Stimulated activated CD8-positive, alpha-beta memory T cell treated with anti-CD3 and anti-CD28 coated beads, Interleukin-7, amount 100 ng/mL, for 48 hours (primary cell): ENCODE measurements at regions not wholly inside any gene's neighbourhood (a gene's known extent, or its start where the extent isn't known, plus 50 kb on each side); places are given as distances from the start of the nearest gene placed in this dataset.

ENCODE experiments used
- DNase-seq, 2 donors: peaks; one replicate each; pipeline ENCODE4 v3.0.0-alpha.2; 2020; ENCODE audit warnings: low read depth in 1 of 2; ENCODE audit errors: extremely low read depth in 1 of 2

DNA sequence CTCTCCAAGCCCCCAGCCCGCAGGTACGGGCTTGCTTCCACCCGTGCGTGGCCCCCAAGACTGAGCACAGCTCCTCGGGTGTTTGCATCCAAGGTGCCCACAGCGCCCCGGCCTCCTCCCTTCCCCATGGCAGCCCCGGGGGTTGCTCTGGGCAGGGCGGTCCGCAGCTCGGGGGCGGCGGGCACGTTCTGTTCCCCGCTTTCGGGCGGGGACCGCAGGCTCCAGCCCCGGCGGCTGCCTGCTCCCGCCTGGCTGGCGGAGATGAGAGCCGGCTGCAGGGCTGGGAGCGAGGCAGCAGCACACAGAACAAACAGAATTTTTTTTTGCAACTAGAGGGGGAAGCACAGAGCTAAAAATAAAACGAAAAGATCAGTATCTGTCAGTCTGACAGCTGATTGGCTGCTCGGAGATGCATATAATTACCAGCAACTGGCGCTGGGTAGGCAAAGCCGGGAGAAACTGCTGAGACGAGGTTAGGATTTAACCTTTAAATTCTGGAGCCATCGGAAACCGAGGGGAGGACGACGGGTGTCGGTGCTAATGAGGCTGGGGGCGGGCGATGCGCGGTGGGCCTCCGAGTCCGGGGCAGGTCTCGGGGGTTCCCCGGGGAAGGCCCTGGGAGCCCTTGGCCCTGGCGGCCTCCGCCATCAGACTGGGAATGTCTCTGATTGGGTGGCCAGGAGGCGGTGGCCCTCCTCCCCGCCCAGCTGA lies 142.7 kb upstream of the IER5L start:
- no peak for DNase-seq

DNA sequence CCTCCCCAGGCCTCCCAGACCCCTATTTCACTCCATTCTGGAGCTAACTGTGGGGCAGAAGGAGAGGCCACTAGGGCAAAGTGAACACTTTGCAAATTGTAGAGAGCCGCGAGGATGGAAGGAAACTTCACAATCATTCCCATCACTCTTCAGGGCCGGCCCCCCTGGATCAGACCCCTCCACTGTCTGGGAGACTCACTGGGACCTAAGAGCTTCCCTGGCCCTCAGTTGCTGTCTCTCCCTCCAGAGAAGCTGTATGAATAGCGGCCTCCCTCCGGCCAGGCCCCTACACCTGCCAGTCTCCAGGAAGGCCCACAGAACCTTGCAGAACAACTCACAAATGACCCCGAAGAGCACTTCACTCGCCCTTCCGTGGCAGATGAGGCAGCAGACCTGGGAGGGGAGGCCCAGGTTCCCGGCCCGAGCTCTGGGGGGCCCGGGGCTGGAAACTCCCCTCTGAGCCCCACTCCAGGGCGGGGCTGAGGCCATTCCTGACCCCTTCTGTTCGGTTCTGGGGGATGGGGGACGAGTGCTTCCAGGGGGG lies 141.9 kb upstream of the IER5L start:
- DNase-seq = no peak

DNA sequence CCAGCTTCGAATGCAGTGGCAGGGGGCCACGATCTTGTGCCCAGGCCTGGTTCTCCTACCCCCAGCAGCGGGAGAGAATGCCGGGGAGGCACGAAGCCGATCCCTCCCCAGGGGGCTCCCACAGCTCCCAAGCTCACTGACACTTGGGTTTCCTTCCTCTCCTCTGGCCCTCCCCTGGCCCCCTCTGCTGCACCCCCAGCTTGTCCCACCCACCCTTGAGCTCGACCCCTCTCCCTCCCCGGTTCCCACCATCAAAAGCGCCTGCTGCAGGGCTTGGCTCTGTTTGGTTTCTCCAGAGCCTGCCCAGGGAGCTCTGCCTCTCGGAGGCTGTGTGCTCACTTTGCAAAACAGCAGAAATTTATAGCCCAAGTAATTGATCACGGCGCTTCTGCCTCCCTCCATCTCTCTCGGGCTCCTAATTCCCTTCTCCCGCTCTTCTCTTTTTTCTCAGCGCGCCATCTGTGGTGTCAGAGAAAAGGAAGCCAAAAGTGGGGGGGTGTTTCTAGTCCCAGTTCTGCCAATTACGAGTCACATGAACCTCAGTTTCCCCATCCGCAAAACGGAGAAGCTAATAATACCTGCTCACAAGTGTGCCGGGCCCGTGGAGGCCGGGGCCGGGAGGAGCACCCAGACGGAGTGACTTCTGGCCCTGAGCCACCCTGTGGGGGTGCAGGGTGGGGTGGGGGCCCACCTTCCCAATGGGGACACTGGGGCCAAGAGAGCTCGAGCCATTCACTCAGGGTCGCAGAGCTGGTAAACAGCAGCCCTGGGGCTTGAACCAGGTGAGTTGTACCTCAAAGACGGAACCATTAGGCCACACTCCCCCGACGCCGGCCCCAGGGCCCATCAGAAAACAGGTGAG lies 141.2 kb upstream of the IER5L start:
- no peak for DNase-seq

DNA sequence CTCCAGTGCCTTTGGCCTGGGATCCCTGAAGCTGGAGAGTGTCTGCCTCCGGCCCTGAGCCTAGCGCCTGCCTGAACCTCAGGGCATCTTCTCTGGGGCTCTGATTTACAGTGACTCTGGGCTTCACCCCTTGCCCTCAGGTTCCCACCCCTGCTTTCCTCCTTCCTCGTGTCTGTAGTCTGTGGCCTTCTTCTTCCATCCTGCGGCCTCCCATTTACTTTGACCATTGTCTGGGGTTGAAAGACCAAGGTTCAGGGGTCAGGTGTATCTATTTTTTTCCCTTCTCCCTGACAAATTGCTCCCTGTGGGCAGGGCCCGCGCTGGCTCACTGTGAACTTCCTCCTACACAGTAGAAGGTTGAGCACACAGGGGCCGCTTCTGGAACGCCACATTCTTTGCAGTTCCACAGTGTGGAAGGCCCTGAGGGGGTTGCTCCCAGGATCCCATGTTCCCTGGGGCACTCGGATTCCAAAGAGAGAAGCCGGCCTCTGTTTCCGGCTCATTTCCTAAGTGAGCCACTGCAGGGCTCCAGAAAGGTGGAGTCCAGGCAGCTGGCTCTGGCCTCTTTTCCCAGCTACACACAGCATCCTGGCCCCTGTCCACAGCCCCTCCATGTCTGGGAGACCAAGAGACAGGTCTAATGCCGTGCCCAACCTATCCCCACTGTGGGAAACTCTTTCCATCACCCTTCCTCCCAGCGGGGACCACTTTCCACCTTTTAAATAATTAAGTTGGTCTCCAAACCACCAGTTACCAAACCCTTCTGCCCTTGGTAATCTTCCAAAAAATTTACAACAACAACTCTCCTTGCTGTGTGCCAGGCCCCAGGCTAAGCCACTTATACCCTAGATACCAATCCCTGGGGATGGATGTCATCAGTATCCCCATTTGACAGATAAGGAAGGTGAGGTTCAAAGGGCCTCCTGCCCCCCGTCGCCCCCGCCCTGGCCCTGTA lies 140.3 kb upstream of the IER5L start:
- no peak for DNase-seq

DNA sequence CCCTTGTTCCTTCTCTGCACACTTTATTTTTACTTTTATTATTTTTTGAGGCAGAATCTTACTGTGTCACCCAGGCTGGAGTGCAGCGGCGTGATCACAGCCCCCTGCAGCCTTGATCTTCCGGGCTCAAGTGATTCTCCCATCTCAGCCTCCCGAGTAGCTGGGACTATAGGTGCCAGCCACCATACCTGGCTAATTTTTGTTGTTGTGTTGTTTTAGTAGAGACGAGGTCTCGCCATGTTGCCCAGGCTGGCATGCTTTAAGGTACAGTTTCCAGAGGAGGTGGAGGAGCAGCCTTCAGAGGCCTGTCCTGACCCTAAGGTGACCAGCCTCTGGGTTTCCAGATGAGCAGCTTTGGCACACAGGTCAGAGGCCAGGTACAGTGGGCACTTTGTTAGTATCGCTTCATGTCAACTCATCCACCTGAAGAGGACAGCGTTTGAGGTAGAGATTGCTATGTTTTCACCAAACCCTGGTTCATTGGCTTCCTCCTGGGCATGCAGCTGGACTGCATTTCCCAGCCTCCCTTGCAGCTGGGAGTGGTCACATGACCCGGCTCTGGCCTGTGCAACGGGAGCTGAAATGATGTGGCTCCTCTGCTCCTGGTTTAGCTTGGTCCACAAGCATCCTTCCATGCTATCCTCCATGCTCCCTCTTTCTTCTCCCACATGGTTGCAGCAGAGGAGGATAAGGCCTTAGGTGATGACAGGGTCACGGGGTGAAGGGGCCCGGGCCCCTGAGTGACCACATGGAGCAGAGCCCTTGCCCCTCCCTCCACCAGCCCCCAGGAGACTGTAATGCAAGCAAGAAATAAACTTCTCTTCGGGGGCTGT lies 139.3 kb upstream of the IER5L start:
- DNase-seq = no peak

DNA sequence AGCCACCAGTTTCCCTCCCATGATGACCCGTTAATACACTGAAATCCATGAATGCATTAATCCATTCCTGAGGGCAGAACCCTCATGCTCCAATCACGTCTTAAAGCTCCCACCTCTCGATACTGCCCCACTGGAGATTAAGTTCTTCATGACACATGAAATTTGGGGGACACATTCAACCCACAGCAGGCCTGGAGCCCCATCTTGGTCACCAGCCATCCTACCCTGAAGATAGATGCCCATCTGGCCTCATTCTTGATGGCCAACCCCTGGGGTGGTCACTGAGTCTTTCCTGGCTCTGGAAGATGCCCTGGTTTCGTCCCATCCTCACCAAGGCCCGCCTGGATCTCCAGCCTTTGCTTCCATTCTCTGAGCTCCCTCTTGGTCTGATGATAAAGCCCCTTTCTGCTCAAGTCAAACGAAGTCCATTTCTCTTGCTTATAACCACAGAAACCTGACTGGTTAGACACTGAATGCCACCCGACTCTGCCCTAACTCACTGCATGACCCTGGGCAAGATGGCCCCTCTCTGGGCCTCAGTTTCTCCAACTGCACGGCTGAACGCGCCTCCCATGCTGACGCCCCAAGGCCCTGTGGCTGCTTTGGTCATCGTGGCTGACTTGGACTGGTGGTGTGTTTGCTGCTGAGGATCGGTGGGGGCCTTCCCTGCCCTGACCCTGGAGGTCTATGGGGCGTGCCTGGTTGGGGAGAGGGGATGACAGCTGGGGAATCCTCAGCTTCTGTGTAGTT lies 138.4 kb upstream of the IER5L start:
- no peak for DNase-seq

DNA sequence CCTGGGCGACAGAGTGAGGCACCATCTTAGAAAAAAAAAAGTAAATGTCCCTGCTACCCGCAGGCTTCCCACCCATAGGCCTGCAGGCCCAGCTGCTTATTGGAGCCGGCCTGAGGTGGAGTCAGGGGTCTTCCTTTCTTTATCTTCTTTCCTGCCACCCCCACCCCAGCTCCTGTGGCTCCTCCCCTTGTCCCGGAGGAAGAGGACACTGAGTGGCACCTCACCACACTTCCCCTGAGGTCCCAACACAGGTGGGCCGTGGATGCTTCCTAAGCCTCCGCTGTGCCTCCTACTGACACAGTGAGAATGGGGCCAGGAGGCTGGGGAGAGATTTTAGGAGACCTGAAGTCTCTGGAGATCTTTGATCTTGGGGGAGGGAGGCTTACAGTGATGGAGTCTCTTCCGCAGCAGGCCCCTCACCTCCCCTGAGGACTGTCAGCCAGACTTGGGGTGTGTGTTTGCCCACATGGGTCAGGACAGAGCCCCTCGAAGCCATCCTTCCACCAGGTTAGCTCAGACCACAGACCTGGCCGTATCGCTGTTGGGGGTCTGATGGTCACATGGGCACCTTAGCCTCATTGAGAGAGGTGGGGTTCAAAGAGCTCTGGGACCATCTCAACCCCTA lies 135.4 kb upstream of the IER5L start:
- DNase-seq = no peak

DNA sequence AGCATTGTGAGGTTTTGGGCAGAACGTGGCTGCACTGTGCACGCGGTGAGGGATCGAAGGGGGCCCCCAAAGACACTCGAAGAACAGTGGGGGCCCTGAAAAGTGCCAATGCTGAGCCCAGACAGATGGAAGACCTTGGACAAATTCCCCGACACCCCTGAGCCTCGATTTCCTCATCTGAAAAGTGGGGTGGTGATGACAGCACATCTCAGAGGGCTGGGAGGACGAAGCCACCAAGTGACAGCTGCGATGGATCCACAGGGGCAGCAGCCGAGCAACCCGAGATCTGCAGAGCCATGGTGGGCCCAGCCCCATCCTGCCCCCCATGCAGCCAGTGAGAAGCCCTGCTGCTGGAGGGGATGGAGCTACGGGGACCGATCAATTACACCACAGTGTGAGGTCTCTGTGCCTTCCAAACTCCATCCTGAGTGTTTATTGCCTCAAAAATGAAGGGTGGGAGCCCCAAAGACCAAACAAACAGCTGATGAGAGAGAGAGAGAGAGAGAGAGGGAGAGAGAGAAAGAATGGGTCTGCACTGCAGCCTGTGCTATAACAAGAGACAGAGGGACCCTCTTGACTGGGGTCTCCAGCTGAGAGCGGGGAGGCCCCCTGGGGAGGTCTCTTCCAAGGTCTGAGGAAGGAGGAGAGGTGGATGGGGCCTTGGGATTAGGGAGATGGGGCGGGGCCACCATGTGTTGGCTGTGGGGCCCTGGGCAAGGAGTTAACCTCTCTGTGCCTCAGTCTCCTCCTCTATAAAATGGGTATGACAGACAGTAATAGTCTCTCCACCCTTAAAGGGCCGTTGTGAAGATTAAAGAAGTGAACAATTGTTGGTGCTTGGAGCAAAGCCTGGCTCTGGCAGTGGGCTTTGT lies 134.4 kb upstream of the IER5L start:
- no peak for DNase-seq

DNA sequence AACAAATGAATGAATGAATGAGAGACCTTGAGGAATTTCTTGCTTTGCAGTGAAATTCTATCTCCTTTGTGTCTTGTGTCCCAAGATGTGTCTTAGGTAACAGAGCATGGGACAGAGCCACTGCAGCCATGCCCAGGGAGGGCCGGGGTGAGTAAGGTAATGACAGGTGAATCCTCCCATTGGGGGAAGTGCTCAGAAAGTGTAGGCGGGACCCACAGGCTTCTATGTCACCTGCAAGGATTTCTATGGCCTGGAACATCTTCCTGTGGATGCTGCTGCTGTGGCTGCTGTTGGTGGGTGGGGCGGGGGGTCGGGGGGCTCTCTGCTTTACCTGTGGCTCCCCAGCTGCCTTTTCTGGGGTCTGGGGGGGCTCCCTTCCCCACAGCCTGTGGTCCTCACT lies 133.6 kb upstream of the IER5L start:
- no peak for DNase-seq

DNA sequence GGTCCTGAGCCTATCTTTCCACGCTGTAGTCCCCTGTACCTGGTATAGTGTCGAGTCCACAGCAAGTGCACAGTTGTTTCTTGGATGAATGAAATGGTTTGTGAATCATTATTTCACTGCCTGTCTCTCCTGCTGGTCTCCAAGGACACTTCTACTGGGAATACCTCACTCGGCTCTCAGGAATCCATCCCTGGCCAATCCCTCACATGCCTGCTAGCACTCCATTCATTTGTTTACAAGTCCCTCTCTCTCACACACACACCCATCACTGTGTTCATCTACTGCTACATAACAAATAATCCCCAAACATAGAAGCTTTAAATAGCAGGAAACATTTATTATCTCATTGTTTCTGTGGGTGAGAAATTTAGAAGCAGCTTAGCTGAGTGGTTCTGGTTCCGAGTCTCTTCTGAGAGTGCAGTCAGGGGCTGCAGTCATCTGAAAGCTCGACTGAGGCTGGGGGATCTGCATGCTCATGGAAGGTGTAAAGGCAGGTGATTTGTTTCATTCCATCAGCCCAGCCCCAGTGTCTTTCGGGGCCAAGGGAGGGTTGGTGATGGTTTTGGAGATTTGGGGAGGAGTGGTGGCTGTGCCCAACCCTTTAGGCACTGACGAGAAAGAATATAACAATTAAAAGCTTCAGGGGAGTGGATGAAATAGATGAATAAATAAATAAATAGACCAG lies 132.7 kb upstream of the IER5L start:
- no peak for DNase-seq

DNA sequence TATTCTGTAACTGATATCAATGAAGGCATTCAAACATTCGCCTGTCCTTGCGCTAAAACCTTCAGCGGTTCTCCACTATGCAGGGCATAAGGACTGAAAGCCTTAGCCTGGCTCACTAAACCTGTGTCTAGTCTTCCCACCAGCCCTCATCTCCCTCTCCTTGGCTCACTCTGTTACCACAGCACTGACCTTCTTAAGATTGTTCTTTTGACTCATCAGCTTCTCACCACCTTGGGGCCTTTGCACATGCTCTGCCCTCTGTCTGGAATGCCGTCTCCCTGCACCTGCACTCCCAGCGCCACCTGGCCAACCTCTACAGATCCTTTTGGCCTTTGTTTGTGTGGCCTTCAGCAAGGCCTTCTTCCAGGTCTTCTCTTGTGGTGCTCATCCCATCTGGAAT lies 131.8 kb upstream of the IER5L start:
- no peak for DNase-seq

DNA sequence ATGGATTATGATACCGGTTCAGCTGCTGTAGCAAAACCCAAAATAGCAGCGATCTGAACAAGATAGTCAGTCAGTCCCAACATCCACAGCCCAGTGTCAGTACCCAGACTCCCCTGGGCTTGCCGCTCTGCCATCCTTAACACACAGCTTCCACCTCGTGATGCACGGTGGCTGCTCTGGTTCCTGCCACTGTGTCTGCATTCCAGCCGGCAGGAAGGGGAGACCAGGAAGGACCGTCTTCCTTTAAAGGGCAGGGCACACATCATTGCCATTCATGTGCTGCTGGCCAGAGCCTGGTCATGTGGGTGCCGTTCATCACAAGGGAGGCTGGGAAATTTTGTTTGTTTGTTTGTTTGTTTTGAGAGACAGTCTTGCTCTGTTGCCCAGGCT lies 131.0 kb upstream of the IER5L start:
- DNase-seq = no peak

DNA sequence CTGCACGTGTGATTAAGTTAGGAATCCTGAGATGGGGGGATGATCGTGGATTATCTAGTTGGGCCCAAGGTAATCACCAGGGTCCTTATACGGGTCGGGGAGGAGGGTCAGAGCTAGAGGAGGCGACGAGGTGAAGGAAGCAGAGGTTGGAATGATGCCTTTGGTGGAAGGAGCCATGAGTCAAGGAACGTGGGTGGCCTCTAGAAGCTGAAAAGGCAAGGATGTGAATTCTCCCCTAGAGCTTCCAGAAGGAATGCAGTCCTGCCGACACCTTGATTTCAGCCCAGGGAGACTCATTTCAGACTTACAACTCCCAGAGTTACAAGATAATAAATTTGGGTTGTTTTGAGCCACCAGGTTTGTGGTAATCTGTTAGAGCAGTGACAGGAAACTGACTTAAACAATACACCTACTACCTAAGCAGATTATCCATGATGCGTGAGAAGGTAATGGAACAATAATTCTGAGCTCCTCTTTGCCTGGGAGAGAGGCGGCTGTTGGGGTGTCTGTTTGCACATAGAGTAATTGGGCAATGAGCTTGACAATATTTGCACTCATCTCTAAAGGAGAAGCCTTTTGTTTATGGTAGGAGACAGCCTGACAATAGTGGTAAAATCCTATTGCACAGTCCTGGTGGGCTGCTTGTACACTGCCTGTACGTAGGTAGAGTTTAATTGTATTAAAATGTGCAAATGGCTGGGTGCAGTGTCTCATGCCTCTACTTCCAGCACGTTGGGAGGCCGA lies 129.3 kb upstream of the IER5L start:
- DNase-seq = no peak

DNA sequence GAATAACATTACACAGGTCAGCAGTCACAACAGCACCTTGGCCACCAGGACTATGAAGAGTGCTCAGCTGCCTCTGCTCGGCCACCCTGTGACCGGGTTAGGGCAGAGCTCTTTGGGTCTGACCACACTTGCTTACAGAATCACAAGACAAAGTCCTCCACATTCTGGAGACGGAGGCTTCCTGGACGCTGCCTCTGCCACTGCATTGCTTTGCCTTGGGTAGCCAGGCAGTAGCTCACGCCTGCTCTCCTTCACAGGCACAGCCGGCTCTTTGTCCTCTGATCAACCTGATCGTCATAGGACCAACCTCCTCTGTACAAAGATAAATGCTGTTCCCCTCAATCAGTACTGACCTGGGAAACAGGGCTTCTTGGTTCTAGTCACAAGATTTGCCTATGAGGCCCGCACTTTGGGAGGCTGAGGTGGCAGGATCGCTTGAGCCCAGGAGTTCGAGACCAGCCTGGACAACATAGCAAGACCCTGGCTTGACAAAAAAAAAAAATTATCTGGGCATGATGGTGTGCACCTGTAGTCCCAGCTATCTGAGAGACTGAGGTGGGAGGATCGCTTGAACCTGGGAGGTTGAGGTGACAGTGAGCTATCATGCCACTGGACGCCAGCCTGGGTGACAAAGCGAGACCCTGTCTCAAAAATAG lies 128.4 kb upstream of the IER5L start:
- DNase-seq = no peak

DNA sequence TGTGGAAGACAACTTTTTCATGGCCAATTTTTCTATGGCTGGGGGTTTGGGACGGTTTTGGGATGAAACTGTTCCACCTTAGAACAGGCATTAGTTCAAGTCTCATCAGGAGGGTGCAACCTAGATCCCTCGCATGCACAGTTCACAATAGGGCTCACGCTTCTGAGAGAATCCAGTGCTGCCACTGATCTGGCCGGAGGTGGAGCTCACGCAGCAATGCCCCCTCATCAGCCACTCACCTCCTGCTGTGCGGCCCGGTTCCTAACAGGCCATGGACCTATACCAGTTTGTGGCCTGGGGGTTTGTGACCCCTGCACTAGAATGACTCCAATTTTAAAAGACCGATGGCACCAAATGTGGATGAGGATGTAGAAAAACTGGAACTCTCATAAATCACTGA lies 127.2 kb upstream of the IER5L start:
- no peak for DNase-seq

DNA sequence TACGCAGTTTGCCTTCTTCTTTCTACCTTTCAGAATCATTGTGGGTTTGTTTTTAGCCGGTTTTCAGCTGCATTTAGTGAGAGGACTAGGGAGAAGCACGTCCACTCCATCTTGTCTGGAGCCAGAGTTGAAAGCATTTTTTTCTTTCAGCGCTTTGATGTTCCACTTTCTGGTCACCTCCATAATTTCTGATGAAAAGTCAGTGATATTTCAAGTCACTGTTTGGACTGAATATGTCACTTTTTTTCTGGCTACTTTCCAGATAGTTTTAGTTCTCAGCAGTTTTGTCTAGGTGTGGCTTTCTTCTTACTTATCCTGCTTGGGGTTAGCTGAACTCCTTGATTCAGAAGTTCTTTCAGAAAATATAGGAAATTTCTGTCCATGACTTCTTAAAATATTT lies 123.9 kb upstream of the IER5L start:
- DNase-seq = no peak
